Neuronal stem cell (in vitro differentiated cells): ENCODE measurements at regions not wholly inside any gene's neighbourhood (a gene's known extent, or its start where the extent isn't known, plus 50 kb on each side); places are given as distances from the start of the nearest gene placed in this dataset.

Experiments used
- DNase-seq: peaks from one replicate; pipeline ENCODE4 v3.0.0-alpha.2; 2013; ENCODE audit warnings: low spot score
- H2AFZ ChIP-seq: one replicate; pipeline ENCODE4 v1.6.1; 2013; ENCODE audit warnings: mild to moderate bottlenecking, low read length, inconsistent platforms
- H2AK5ac ChIP-seq: 2 replicates; pipeline ENCODE4 v1.6.1; 2013; ENCODE audit warnings: low read depth, mild to moderate bottlenecking, inconsistent platforms, low read length, moderate library complexity, mixed read lengths
- H2BK120ac ChIP-seq: 2 replicates; pipeline ENCODE4 v1.6.1; 2013; ENCODE audit warnings: low read depth, mild to moderate bottlenecking, inconsistent platforms, low read length, moderate library complexity, mixed read lengths
- H2BK12ac ChIP-seq: one replicate; pipeline ENCODE4 v1.6.1; 2013; ENCODE audit warnings: low read length, inconsistent platforms
- H2BK15ac ChIP-seq: 2 replicates; pipeline ENCODE4 v1.6.1; 2013; ENCODE audit warnings: mild to moderate bottlenecking, low read length, inconsistent platforms, mixed read lengths
- H2BK5ac ChIP-seq: one replicate; pipeline ENCODE4 v1.6.1; 2013; ENCODE audit warnings: inconsistent platforms, mild to moderate bottlenecking, low read length, moderate library complexity
- H3K14ac ChIP-seq: one replicate; pipeline ENCODE4 v1.6.1; 2013; ENCODE audit warnings: low read length, inconsistent platforms
- H3K18ac ChIP-seq: 2 replicates; pipeline ENCODE4 v1.6.1; 2013; ENCODE audit warnings: low read length, inconsistent platforms
- H3K23ac ChIP-seq: 2 replicates; pipeline ENCODE4 v1.6.1; 2013; ENCODE audit warnings: low read depth, mild to moderate bottlenecking, mixed read lengths, low read length, inconsistent platforms; ENCODE audit not compliant: poor library complexity
- H3K27ac ChIP-seq: replicated peaks from 3 replicates; pipeline ENCODE4 v1.5.1; 2013; ENCODE audit warnings: low read length, inconsistent platforms
- H3K27me3 ChIP-seq, 3 experiments: 2 replicates each; pipeline ENCODE4 v1.6.1; 2013; ENCODE audit warnings: low read length in 3 of 3, mild to moderate bottlenecking in 2 of 3, inconsistent platforms in 1 of 3, low read depth in 1 of 3, mixed read lengths in 1 of 3, moderate library complexity in 1 of 3; ENCODE audit not compliant: control insufficient read depth in 3 of 3, insufficient read depth in 3 of 3
- H3K36me3 ChIP-seq, 2 donors: replicated peaks in 1 of 2; 2 replicates each; pipeline ENCODE4 v1.6.1; 2013; ENCODE audit warnings: low read length in 2 of 2; ENCODE audit not compliant: control insufficient read depth in 2 of 2, insufficient read depth in 2 of 2
- H3K4ac ChIP-seq: 2 replicates; pipeline ENCODE4 v1.6.1; 2013; ENCODE audit warnings: inconsistent platforms, mild to moderate bottlenecking, low read length, moderate library complexity
- H3K4me1 ChIP-seq, 2 donors: 1 replicate in 1 of 2; 2 replicates in 1 of 2; pipeline ENCODE4 v1.6.1; 2013; ENCODE audit warnings: low read length in 2 of 2, low read depth in 1 of 2; ENCODE audit not compliant: control insufficient read depth in 2 of 2, insufficient read depth in 1 of 2
- H3K4me2 ChIP-seq: one replicate; pipeline ENCODE4 v1.6.1; 2013; ENCODE audit warnings: mild to moderate bottlenecking, low read length, inconsistent platforms; ENCODE audit not compliant: insufficient read depth, poor library complexity, severe bottlenecking
- H3K4me3 ChIP-seq, 2 donors: 2 replicates each; pipeline ENCODE4 v1.5.1; 2013; ENCODE audit warnings: low read length in 2 of 2, mild to moderate bottlenecking in 2 of 2, inconsistent platforms in 1 of 2, moderate library complexity in 1 of 2
- H3K79me1 ChIP-seq: one replicate; pipeline ENCODE4 v1.6.1; 2013; ENCODE audit warnings: low read depth, mild to moderate bottlenecking, inconsistent platforms, low read length, moderate library complexity
- H3K9ac ChIP-seq: one replicate; pipeline ENCODE4 v1.6.1; 2013; ENCODE audit warnings: mild to moderate bottlenecking, low read depth, low read length, inconsistent platforms; ENCODE audit not compliant: poor library complexity
- H3K9me3 ChIP-seq, 2 donors: replicated peaks in 1 of 2; 2 replicates each; pipeline versions ENCODE3 to v1.6.1; 2013; ENCODE audit warnings: low read length in 2 of 2, mild to moderate bottlenecking in 2 of 2, inconsistent platforms in 1 of 2, low read depth in 1 of 2, mixed read lengths in 1 of 2, moderate library complexity in 1 of 2; ENCODE audit not compliant: control insufficient read depth in 2 of 2, insufficient read depth in 1 of 2
- H4K8ac ChIP-seq: one replicate; pipeline ENCODE4 v1.6.1; 2013; ENCODE audit warnings: low read depth, mild to moderate bottlenecking, inconsistent platforms, low read length, moderate library complexity
- H4K91ac ChIP-seq: one replicate; pipeline ENCODE4 v1.6.1; 2013; ENCODE audit warnings: low read length, low read depth, mild to moderate bottlenecking, inconsistent platforms; ENCODE audit not compliant: poor library complexity
- WGBS, 2 donors: extraction: QIAGEN DNeasy Blood & Tissue Kit; methylation state at CpG; one replicate each; pipeline ENCODE4 v1.1.7; 2013; ENCODE audit warnings: missing lambda C conversion rate in 2 of 2, mixed read lengths in 1 of 2; ENCODE audit not compliant: insufficient read length in 2 of 2, insufficient replicate concordance in 1 of 2; ENCODE audit errors: extremely low coverage in 2 of 2; 5-methylcytosine and 5-hydroxymethylcytosine counted together

GRCh38 chr12:89906178-89906577, 197.5 kb upstream of the ATP2B1 start:
- no peak overlapping the region for H2BK5ac ChIP-seq
- no peak overlapping the region for H2BK15ac ChIP-seq
- H3K4me1 ChIP-seq: no peaks in the 10 kb centered on the region
- H3K27me3 ChIP-seq: no peaks in the 10 kb centered on the region
- H3K9me3 ChIP-seq: no peaks in the 10 kb centered on the region
- no peak overlapping the region for H3K4me3 ChIP-seq
- no peak overlapping the region for H4K91ac ChIP-seq
- H4K8ac ChIP-seq: no peak overlapping the region
- no peak overlapping the region for H2AK5ac ChIP-seq
- H3K4ac ChIP-seq: no peak overlapping the region
- H3K14ac ChIP-seq: no peak overlapping the region
- no peak overlapping the region for H3K23ac ChIP-seq
- H3K36me3 ChIP-seq: no peaks in the 10 kb centered on the region
- no peaks in the 10 kb centered on the region for H3K79me1 ChIP-seq
- no peak for DNase-seq
- no peak overlapping the region for H3K9ac ChIP-seq
- H3K27ac ChIP-seq: no peak overlapping the region
- H2BK120ac ChIP-seq: no peak overlapping the region
- no peak overlapping the region for H2BK12ac ChIP-seq
- no peak overlapping the region for H3K18ac ChIP-seq
- no peak overlapping the region for H2AFZ ChIP-seq
- no peak overlapping the region for H3K4me2 ChIP-seq

GRCh38 chr12:89901906-89902642, 193.4 kb upstream of the ATP2B1 start:
- Histone ChIP-seq H3K4me1 (peaks cover 4 to 5% of the 10 kb centered on the region in 2 donors), H3K18ac (no peak overlapping the region), H3K4ac (no peak overlapping the region), H4K91ac (no peak overlapping the region), H2BK120ac (no peak overlapping the region), H3K79me1 (no peaks in the 10 kb centered on the region), H2AFZ (no peak overlapping the region), H3K14ac (no peak overlapping the region), H3K27ac (no peak overlapping the region), H3K27me3 (no peaks in the 10 kb centered on the region), H3K9ac (no peak overlapping the region), H2BK5ac (no peak overlapping the region), H3K4me2 (no peak overlapping the region), H2AK5ac (no peak overlapping the region), H3K36me3 (no peaks in the 10 kb centered on the region), H4K8ac (no peak overlapping the region), H2BK15ac (no peak overlapping the region), H3K23ac (no peak overlapping the region), H2BK12ac (no peak overlapping the region), H3K4me3 (no peak overlapping the region), H3K9me3 (no peaks in the 10 kb centered on the region)
- no CpG with 5 or more reads among the region's 1 CpG for WGBS, 2 donors
- DNase-seq: no peak

GRCh38 chr12:89901319-89901718, 192.7 kb upstream of the ATP2B1 start:
- Histone ChIP-seq H2AK5ac (no peak overlapping the region), H3K14ac (no peak overlapping the region), H2BK15ac (no peak overlapping the region), H3K9ac (no peak overlapping the region), H3K23ac (no peak overlapping the region), H2AFZ (no peak overlapping the region), H3K4ac (no peak overlapping the region), H3K4me2 (no peak overlapping the region), H3K79me1 (no peaks in the 10 kb centered on the region), H2BK12ac (no peak overlapping the region), H2BK5ac (no peak overlapping the region), H2BK120ac (no peak overlapping the region), H3K18ac (no peak overlapping the region), H3K27me3 (no peaks in the 10 kb centered on the region), H3K27ac (no peak overlapping the region), H3K4me1 (peaks cover 4 to 5% of the 10 kb centered on the region in 2 donors), H3K36me3 (no peaks in the 10 kb centered on the region), H3K4me3 (no peak overlapping the region), H4K91ac (no peak overlapping the region), H3K9me3 (no peaks in the 10 kb centered on the region), H4K8ac (no peak overlapping the region)
- no CpG with 5 or more reads among the region's 2 CpGs for WGBS, 2 donors
- no peak for DNase-seq

GRCh38 chr12:89899651-89900050, 191.0 kb upstream of the ATP2B1 start:
- no peak overlapping the region for H2BK15ac ChIP-seq
- no CpG with 5 or more reads among the region's 2 CpGs for WGBS, 2 donors
- H3K4me1 ChIP-seq: peaks cover 4 to 5% of the 10 kb centered on the region in 2 donors
- H2BK5ac ChIP-seq: no peak overlapping the region
- H3K36me3 ChIP-seq: no peaks in the 10 kb centered on the region
- H4K91ac ChIP-seq: no peak overlapping the region
- H3K14ac ChIP-seq: no peak overlapping the region
- H2BK12ac ChIP-seq: no peak overlapping the region
- H2BK120ac ChIP-seq: no peak overlapping the region
- H3K18ac ChIP-seq: no peak overlapping the region
- H3K9me3 ChIP-seq: no peaks in the 10 kb centered on the region
- peak overlapping the region; percentile 27 for H2AFZ ChIP-seq
- no peak overlapping the region for H3K9ac ChIP-seq
- no peak for DNase-seq
- H3K79me1 ChIP-seq: no peaks in the 10 kb centered on the region
- H4K8ac ChIP-seq: no peak overlapping the region
- H3K27me3 ChIP-seq: no peaks in the 10 kb centered on the region
- H3K23ac ChIP-seq: no peak overlapping the region
- no peak overlapping the region for H3K4ac ChIP-seq
- no peak overlapping the region for H2AK5ac ChIP-seq
- H3K4me3 ChIP-seq: no peak overlapping the region
- peak overlapping the region; percentile 21 for H3K27ac ChIP-seq
- no peak overlapping the region for H3K4me2 ChIP-seq
